GM23338 (cell line): ENCODE measurements at regions not wholly inside any gene's neighbourhood (a gene's known extent, or its start where the extent isn't known, plus 50 kb on each side); places are given as distances from the start of the nearest gene placed in this dataset.
A peak's percentile ranks its signal among the peaks of the same experiment; 100 is the strongest.

Source experiments
- ATAC-seq: fragments of 200-7000 bp; cut with Tn5 transposase; 3 replicates; pipeline ENCODE4 v1.9.1; 2020
- DNase-seq: peaks from one replicate; pipeline ENCODE4 v3.0.0-alpha.2; 2015; ENCODE audit warnings: low spot score
- H2AFZ ChIP-seq: fragments of 200-600 bp; sonication (generic); 2 replicates; pipeline ENCODE4 v1.8.0; 2016; ENCODE audit warnings: antibody characterized with exemption, mild to moderate bottlenecking, moderate library complexity
- H3F3A ChIP-seq: fragments of 200-600 bp; sonication (generic); replicated peaks from 2 replicates; pipeline ENCODE4 v1.8.0; 2017; ENCODE audit warnings: antibody characterized with exemption, mixed run types, low read depth
- H3K27ac ChIP-seq: fragments of 200-600 bp; sonication (generic); 2 replicates; pipeline ENCODE4 v1.6.1; 2016; ENCODE audit warnings: low read depth
- H3K27me3 ChIP-seq: fragments of 200-600 bp; sonication (generic); 2 replicates; pipeline ENCODE4 v1.8.0; 2016; ENCODE audit warnings: mild to moderate bottlenecking, mixed run types, moderate library complexity; ENCODE audit not compliant: insufficient read depth
- H3K36me3 ChIP-seq: fragments of 200-600 bp; sonication (generic); 2 replicates; pipeline ENCODE4 v1.8.0; 2016; ENCODE audit warnings: mild to moderate bottlenecking; ENCODE audit not compliant: insufficient read depth
- H3K4me1 ChIP-seq: fragments of 200-600 bp; sonication (generic); 2 replicates; pipeline ENCODE4 v1.8.0; 2016; ENCODE audit warnings: mild to moderate bottlenecking, moderate library complexity; ENCODE audit not compliant: insufficient read depth
- H3K4me2 ChIP-seq: fragments of 200-600 bp; sonication (generic); 2 replicates; pipeline ENCODE4 v1.7.1; 2017; ENCODE audit warnings: mixed run types
- H3K4me3 ChIP-seq: fragments of 200-600 bp; sonication (generic); 2 replicates; pipeline ENCODE4 v1.6.1; 2016; ENCODE audit warnings: mixed run types
- H3K79me2 ChIP-seq: fragments of 200-600 bp; sonication (generic); replicated peaks from 2 replicates; pipeline ENCODE4 v1.8.0; 2017; ENCODE audit warnings: mild to moderate bottlenecking; ENCODE audit not compliant: insufficient read depth
- H3K9me2 ChIP-seq: fragments of 200-600 bp; sonication (generic); 2 replicates; pipeline ENCODE4 v1.8.0; 2017; ENCODE audit not compliant: insufficient read depth
- H4K20me1 ChIP-seq: fragments of 200-600 bp; sonication (generic); replicated peaks from 2 replicates; pipeline ENCODE4 v1.8.0; 2017; ENCODE audit warnings: mild to moderate bottlenecking; ENCODE audit not compliant: insufficient read depth
- H3K27ac Mint-ChIP-seq: 2 replicates; pipeline ENCODE4 v1.8.0; 2020; ENCODE audit warnings: inconsistent platforms, mild to moderate bottlenecking, moderate library complexity, mixed read lengths
- H3K27me3 Mint-ChIP-seq: 3 replicates; pipeline ENCODE4 v1.8.0; 2022; ENCODE audit warnings: low read depth, mild to moderate bottlenecking, moderate library complexity, mixed read lengths, inconsistent platforms; ENCODE audit not compliant: insufficient read depth, poor library complexity
- H3K36me3 Mint-ChIP-seq: 3 replicates; pipeline ENCODE4 v1.8.0; 2021; ENCODE audit warnings: low read depth, mild to moderate bottlenecking, inconsistent platforms, moderate library complexity, mixed read lengths
- H3K4me1 Mint-ChIP-seq: 3 replicates; pipeline ENCODE4 v1.8.0; 2020; ENCODE audit warnings: mild to moderate bottlenecking, inconsistent platforms, mixed read lengths
- H3K4me3 Mint-ChIP-seq: 3 replicates; pipeline ENCODE4 v1.8.0; 2021; ENCODE audit warnings: moderate library complexity, mild to moderate bottlenecking, inconsistent platforms, mixed read lengths
- H3K9me3 Mint-ChIP-seq: 3 replicates; pipeline ENCODE4 v1.8.0; 2020; ENCODE audit warnings: moderate library complexity, mild to moderate bottlenecking, inconsistent platforms, mixed read lengths
- EZH2 ChIP-seq: fragments of 200-600 bp; sonication (generic); IDR thresholded peaks from one replicate; pipeline ENCODE4 v1.8.0; 2017; ENCODE audit warnings: antibody characterized with exemption, mild to moderate bottlenecking, low read depth; ENCODE audit not compliant: unreplicated experiment
- JUNB ChIP-seq: IDR thresholded peaks from one replicate; pipeline ENCODE4 v1.6.1; 2016; ENCODE audit warnings: antibody characterized with exemption; ENCODE audit not compliant: unreplicated experiment
- NANOG ChIP-seq: IDR thresholded peaks from 2 replicates; pipeline ENCODE4 v1.6.1; 2016; ENCODE audit warnings: antibody characterized with exemption, borderline replicate concordance
- POLR2AphosphoS5 ChIP-seq: IDR thresholded peaks from 2 replicates; pipeline ENCODE4 v1.6.1; 2016; ENCODE audit warnings: antibody characterized with exemption, low read depth
- ZNF114 ChIP-seq: fragments of 250-450 bp; sonication (Bioruptor Pico); IDR thresholded peaks from 2 replicates; pipeline ENCODE4 v1.5.0; 2020; ENCODE audit warnings: mild to moderate bottlenecking, moderate library complexity
- ZNF331 ChIP-seq: fragments of 250-450 bp; sonication (Bioruptor Pico); IDR thresholded peaks from 2 replicates; pipeline ENCODE4 v1.5.0; 2020; ENCODE audit warnings: low read depth, mild to moderate bottlenecking, moderate library complexity
- TF ChIP-seq, protein P1 (sequence below): fragments of 250-450 bp; sonication (Bioruptor Pico); IDR thresholded peaks from 2 replicates; pipeline ENCODE4 v1.5.0; 2020; ENCODE audit warnings: mild to moderate bottlenecking, moderate library complexity
- TF ChIP-seq, protein P2 (sequence below): IDR thresholded peaks from one replicate; pipeline ENCODE4 v1.6.1; 2018; ENCODE audit warnings: antibody characterized with exemption; ENCODE audit not compliant: unreplicated experiment

DNA sequence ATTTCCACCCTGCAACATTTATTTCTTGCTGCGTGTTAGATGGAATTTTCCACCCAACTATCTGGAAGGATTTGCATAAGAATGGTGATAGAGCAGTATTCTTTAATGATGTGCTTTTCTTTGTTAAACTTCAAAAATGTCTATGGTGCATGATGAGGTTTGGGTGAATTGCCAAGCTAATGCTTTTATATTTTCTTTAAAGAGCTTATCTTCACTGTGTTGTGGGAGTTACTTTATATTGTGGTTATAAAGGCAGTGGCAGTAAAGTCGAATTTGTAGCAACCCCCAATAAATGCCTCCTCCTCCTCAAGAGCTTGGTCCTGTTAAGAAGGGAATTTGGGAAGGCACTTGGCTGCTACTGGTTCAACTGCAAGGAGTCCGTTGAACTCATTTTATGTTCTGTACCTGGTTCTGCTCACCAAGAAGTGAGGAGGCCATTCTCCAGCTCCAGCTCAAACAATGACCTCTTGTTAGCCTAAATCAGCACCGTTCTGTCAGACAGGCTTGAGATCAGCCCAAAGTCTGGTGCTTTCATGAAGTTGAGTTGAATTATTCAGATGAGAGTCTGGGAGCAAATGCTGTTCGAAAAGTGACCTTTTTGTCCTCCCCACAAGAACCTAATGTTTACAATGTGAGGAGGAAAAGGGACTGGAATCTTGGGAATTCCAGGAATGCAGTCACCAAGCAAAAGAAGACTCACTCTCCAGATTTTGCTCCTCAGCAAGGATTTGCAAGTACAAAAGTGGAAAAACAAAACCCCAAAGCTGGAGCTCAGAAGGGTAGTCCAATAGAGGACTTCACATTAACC is 217.0 kb downstream of the TMEM38B start:
- TF ChIP-seq ZNF331 (CRISPR knock-in tag): no peak
- TF ChIP-seq, protein P1, sequence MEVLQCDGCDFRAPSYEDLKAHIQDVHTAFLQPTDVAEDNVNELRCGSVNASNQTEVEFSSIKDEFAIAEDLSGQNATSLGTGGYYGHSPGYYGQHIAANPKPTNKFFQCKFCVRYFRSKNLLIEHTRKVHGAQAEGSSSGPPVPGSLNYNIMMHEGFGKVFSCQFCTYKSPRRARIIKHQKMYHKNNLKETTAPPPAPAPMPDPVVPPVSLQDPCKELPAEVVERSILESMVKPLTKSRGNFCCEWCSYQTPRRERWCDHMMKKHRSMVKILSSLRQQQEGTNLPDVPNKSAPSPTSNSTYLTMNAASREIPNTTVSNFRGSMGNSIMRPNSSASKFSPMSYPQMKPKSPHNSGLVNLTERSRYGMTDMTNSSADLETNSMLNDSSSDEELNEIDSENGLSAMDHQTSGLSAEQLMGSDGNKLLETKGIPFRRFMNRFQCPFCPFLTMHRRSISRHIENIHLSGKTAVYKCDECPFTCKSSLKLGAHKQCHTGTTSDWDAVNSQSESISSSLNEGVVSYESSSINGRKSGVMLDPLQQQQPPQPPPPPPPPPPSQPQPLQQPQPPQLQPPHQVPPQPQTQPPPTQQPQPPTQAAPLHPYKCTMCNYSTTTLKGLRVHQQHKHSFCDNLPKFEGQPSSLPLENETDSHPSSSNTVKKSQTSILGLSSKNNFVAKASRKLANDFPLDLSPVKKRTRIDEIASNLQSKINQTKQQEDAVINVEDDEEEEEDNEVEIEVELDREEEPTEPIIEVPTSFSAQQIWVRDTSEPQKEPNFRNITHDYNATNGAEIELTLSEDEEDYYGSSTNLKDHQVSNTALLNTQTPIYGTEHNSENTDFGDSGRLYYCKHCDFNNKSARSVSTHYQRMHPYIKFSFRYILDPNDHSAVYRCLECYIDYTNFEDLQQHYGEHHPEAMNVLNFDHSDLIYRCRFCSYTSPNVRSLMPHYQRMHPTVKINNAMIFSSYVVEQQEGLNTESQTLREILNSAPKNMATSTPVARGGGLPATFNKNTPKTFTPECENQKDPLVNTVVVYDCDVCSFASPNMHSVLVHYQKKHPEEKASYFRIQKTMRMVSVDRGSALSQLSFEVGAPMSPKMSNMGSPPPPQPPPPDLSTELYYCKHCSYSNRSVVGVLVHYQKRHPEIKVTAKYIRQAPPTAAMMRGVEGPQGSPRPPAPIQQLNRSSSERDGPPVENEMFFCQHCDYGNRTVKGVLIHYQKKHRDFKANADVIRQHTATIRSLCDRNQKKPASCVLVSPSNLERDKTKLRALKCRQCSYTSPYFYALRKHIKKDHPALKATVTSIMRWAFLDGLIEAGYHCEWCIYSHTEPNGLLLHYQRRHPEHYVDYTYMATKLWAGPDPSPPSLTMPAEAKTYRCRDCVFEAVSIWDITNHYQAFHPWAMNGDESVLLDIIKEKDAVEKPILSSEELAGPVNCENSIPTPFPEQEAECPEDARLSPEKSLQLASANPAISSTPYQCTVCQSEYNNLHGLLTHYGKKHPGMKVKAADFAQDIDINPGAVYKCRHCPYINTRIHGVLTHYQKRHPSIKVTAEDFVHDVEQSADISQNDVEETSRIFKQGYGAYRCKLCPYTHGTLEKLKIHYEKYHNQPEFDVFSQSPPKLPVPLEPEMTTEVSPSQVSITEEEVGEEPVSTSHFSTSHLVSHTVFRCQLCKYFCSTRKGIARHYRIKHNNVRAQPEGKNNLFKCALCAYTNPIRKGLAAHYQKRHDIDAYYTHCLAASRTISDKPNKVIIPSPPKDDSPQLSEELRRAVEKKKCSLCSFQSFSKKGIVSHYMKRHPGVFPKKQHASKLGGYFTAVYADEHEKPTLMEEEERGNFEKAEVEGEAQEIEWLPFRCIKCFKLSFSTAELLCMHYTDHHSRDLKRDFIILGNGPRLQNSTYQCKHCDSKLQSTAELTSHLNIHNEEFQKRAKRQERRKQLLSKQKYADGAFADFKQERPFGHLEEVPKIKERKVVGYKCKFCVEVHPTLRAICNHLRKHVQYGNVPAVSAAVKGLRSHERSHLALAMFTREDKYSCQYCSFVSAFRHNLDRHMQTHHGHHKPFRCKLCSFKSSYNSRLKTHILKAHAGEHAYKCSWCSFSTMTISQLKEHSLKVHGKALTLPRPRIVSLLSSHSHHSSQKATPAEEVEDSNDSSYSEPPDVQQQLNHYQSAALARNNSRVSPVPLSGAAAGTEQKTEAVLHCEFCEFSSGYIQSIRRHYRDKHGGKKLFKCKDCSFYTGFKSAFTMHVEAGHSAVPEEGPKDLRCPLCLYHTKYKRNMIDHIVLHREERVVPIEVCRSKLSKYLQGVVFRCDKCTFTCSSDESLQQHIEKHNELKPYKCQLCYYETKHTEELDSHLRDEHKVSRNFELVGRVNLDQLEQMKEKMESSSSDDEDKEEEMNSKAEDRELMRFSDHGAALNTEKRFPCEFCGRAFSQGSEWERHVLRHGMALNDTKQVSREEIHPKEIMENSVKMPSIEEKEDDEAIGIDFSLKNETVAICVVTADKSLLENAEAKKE (CRISPR knock-in tag): peak; percentile 98
- TF ChIP-seq, protein P2, sequence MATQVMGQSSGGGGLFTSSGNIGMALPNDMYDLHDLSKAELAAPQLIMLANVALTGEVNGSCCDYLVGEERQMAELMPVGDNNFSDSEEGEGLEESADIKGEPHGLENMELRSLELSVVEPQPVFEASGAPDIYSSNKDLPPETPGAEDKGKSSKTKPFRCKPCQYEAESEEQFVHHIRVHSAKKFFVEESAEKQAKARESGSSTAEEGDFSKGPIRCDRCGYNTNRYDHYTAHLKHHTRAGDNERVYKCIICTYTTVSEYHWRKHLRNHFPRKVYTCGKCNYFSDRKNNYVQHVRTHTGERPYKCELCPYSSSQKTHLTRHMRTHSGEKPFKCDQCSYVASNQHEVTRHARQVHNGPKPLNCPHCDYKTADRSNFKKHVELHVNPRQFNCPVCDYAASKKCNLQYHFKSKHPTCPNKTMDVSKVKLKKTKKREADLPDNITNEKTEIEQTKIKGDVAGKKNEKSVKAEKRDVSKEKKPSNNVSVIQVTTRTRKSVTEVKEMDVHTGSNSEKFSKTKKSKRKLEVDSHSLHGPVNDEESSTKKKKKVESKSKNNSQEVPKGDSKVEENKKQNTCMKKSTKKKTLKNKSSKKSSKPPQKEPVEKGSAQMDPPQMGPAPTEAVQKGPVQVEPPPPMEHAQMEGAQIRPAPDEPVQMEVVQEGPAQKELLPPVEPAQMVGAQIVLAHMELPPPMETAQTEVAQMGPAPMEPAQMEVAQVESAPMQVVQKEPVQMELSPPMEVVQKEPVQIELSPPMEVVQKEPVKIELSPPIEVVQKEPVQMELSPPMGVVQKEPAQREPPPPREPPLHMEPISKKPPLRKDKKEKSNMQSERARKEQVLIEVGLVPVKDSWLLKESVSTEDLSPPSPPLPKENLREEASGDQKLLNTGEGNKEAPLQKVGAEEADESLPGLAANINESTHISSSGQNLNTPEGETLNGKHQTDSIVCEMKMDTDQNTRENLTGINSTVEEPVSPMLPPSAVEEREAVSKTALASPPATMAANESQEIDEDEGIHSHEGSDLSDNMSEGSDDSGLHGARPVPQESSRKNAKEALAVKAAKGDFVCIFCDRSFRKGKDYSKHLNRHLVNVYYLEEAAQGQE: no peak
- no peak for TF ChIP-seq EZH2
- TF ChIP-seq ZNF114: peak; percentile 63
- TF ChIP-seq POLR2AphosphoS5: no peak
- no peak for TF ChIP-seq NANOG
- TF ChIP-seq JUNB: no peak
- Mint-ChIP-seq H3K4me3 (0 out of 3 replicates have a peak overlapping the region, but pooled peaks have one; percentile 24), H3K27me3 (no peaks in the 10 kb centered on the region), H3K9me3 (peaks cover 6% of the 10 kb centered on the region), H3K36me3 (peaks cover 7% of the 10 kb centered on the region; the same call in 1 of the 3 replicates), H3K27ac (peak overlapping the region; percentile 96), H3K4me1 (peaks cover 48% of the 10 kb centered on the region)
- no peaks in the 10 kb centered on the region for H3K36me3 ChIP-seq
- H2AFZ ChIP-seq: no peak overlapping the region
- H3K4me3 ChIP-seq: no peak overlapping the region
- H3K4me2 ChIP-seq: peak overlapping the region; percentile 55
- H4K20me1 ChIP-seq: no peaks in the 10 kb centered on the region
- peak; percentile 90 for ATAC-seq
- no peaks in the 10 kb centered on the region for H3K79me2 ChIP-seq
- peak overlapping the region; percentile 96 for H3K27ac ChIP-seq
- H3K4me1 ChIP-seq: peaks cover 20% of the 10 kb centered on the region
- H3K9me2 ChIP-seq: peaks cover 5% of the 10 kb centered on the region; the same call in 1 of the 2 replicates
- no peaks in the 10 kb centered on the region for H3F3A ChIP-seq
- H3K27me3 ChIP-seq: no peaks in the 10 kb centered on the region
- DNase-seq: peak; percentile 91
